ENCODE measurements at regions not wholly inside any gene's neighbourhood (a gene's known extent, or its start where the extent isn't known, plus 50 kb on each side); places are given as distances from the start of the nearest gene placed in this dataset.

DNA sequence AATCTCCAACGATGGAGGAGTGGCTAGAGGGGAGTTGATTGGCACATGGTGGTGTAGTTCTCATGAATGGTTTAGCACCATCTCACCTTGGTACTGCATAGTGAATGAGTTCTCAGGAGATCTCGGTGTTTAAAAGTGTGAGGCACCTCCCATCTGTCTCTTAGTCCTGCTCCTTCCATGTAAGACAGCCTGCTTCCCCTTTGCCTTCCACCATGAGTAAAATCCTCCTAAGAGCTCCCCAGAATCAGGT lies 428.8 kb upstream of the MAF start:
- Histone ChIP-seq H3K36me3 (ENCODE audit: low read depth) (no peaks in the 10 kb centered on the region), H3K4me2 (no peak overlapping the region), H3F3A (ENCODE audit: insufficient read depth, low read depth) (peaks cover 17% of the 10 kb centered on the region; the same call in 1 of the 2 replicates), H2AFZ (no peak overlapping the region), H4K20me1 (ENCODE audit: insufficient read depth) (no peaks in the 10 kb centered on the region), H3K9me3 (ENCODE audit: insufficient read depth, low read depth) (peaks cover 10% of the 10 kb centered on the region), H3K79me2 (ENCODE audit: low read depth) (no peaks in the 10 kb centered on the region), H3K27ac (no peak overlapping the region), H3K27me3 (ENCODE audit: insufficient read depth, low read depth) (no peaks in the 10 kb centered on the region), H3K9me2 (ENCODE audit: insufficient read depth) (no peaks in the 10 kb centered on the region), H3K4me1 (replicated peaks; ENCODE audit: insufficient read depth) (peaks cover 35% of the 10 kb centered on the region), H3K4me3 (no peak overlapping the region)
- ChIA-PET POLR2A (ENCODE audit: unreplicated experiment) (no interaction called here), CTCF (no interaction called here)
- no TSS peak for BruUV-seq (replicated peaks)
- intact Hi-C loops (cut with micrococcal nuclease; ENCODE audit: unreplicated experiment), result loop anchor here (5.0 kb wide), 1 partner anchor 1817 kb away; no protein-coding TSS in a partner anchor
- DNase-seq, result no peak
- no peak for TF ChIP-seq EZH2 (IDR thresholded peaks at IDR 0.05; ENCODE audit: low read depth)

DNA sequence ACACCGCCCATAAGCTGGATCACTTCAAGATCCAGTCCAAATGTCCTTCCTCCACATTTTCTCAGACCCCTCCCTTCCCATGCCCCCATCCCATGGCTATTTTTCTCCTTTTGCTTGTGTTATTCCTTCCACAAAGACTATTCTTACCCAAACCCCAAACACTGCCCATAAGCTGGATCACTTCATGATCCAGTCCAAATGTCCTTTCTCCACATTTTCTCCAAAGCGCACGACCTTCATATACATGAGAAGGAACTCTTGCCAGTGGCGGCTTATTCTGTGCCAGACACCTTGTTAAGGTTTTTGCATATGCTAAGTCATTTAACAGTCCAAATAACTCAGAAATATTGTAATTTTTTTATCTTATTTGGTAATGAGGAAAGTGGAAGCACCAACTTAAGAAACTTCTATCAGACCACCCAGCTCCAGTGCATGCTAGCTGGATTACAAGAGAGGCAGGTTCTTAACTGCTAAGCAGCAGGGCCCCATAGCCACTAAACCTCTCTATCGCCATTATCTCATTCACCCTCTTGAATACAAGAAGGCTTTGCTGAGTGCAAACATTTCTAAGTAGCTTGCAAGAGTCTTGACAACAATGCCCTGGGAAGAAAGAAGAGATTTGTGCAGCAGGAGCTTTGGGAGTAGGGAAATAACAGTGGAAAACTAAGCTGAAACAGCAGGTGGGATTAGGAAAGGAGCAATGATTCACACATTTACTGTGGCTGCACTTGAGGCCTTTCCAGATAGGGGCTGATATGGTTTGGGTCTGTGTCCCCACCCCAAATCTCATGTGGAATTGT lies 428.2 kb upstream of the MAF start:
- intact Hi-C loops (cut with micrococcal nuclease; ENCODE audit: unreplicated experiment), result loop anchor here (5.0 kb wide), 1 partner anchor 1816 kb away; no protein-coding TSS in a partner anchor
- peak overlapping the region; percentile 96; the same call in 1 of the 2 replicates for H3K27ac ChIP-seq

DNA sequence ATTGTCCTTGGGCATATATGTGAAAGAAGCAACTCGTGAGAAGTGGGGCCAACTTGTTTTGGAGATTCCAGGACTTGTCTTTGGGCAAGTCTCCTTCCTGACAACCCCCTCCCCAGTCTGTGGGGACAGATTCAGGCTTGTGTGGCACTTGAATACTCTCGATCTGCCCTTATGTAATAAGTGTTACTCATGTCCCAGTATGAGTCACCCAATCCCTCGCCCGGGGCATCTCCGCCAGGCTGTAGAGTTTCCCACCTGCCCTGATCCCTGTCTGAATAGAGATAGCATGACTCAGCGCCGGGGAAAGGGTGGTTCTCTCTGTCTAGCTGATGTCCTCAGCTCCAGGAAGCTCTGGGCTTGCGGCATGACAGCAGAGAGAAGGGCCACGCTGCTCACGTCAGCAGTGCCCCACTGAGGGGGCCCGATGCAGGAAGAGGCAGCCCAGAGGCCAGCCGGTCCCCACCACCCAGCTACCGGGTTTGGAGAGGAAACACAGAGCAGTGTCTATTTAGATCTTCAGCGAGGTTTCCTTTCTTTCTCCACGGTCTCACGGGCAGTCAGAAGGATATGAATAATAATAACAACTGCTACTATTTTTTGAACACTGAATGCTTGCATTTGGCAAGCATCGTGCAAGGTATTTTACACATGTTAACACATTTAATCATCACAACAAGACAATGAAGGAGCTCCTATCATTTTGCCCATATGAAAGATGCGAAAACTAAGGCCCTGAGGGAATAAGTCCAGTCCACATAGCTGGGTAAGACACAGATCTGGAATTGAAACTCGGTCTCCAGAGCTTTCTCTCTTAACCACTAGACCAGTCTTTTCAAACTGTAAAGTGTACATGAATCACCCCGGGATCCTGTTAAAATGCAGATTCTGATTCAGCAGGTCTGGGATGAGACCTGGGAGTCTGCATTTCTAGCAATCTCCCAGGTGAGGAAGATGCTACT lies 426.7 kb upstream of the MAF start:
- peak overlapping the region; percentile 39; the same call in 1 of the 2 replicates for H3K4me3 ChIP-seq
- intact Hi-C loops (cut with micrococcal nuclease; ENCODE audit: unreplicated experiment), result loop anchor here (1.0 to 5.0 kb wide), 2 partner anchors 8 to 1815 kb away; no protein-coding TSS in a partner anchor
- no peaks in the 10 kb centered on the region for H3K36me3 ChIP-seq (ENCODE audit: low read depth)
- peak overlapping the region; percentile 75 for H3K4me2 ChIP-seq
- H2AFZ ChIP-seq, result peak overlapping the region; percentile 68
- H3K27ac ChIP-seq, result peak overlapping the region; percentile 96
- no peaks in the 10 kb centered on the region for H3K9me2 ChIP-seq (ENCODE audit: insufficient read depth)
- ChIA-PET CTCF (interaction anchor here (0.6 kb wide), 1 partner anchor 172 kb away, joined by 3 read pairs; no protein-coding TSS in a partner anchor), POLR2A (ENCODE audit: unreplicated experiment) (interaction anchor here (0.5 to 0.8 kb wide), 5 partner anchors 8 to 56 kb away, joined by 3 to 8 read pairs (median 3); no protein-coding TSS in a partner anchor)
- no peaks in the 10 kb centered on the region for H3K9me3 ChIP-seq (ENCODE audit: insufficient read depth, low read depth)
- no peaks in the 10 kb centered on the region for H4K20me1 ChIP-seq (ENCODE audit: insufficient read depth)
- no peaks in the 10 kb centered on the region for H3K79me2 ChIP-seq (ENCODE audit: low read depth)
- TSS peak; percentile 93 for BruUV-seq (replicated peaks)
- H3F3A ChIP-seq (ENCODE audit: insufficient read depth, low read depth), result peaks cover 31% of the 10 kb centered on the region; the same call in 1 of the 2 replicates
- peak; percentile 95 to 96 for DNase-seq
- no peaks in the 10 kb centered on the region for H3K27me3 ChIP-seq (ENCODE audit: insufficient read depth, low read depth)
- peaks cover 49% of the 10 kb centered on the region for H3K4me1 ChIP-seq (replicated peaks; ENCODE audit: insufficient read depth)
- TF ChIP-seq, protein P1, sequence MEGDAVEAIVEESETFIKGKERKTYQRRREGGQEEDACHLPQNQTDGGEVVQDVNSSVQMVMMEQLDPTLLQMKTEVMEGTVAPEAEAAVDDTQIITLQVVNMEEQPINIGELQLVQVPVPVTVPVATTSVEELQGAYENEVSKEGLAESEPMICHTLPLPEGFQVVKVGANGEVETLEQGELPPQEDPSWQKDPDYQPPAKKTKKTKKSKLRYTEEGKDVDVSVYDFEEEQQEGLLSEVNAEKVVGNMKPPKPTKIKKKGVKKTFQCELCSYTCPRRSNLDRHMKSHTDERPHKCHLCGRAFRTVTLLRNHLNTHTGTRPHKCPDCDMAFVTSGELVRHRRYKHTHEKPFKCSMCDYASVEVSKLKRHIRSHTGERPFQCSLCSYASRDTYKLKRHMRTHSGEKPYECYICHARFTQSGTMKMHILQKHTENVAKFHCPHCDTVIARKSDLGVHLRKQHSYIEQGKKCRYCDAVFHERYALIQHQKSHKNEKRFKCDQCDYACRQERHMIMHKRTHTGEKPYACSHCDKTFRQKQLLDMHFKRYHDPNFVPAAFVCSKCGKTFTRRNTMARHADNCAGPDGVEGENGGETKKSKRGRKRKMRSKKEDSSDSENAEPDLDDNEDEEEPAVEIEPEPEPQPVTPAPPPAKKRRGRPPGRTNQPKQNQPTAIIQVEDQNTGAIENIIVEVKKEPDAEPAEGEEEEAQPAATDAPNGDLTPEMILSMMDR (conservative IDR thresholded peaks at IDR 0.05), result no peak
- TF ChIP-seq EZH2 (IDR thresholded peaks at IDR 0.05; ENCODE audit: low read depth), result no peak

More for the DNA sequence above, 428.2 kb upstream of the MAF start:
- Histone ChIP-seq H3K9me3 (ENCODE audit: insufficient read depth, low read depth) (peaks cover 5% of the 10 kb centered on the region), H2AFZ (no peak overlapping the region), H3K9me2 (ENCODE audit: insufficient read depth) (no peaks in the 10 kb centered on the region), H3K4me2 (no peak overlapping the region), H3F3A (ENCODE audit: insufficient read depth, low read depth) (peaks cover 20% of the 10 kb centered on the region; the same call in 1 of the 2 replicates), H3K4me3 (no peak overlapping the region), H3K4me1 (replicated peaks; ENCODE audit: insufficient read depth) (peaks cover 40% of the 10 kb centered on the region), H3K27me3 (ENCODE audit: insufficient read depth, low read depth) (no peaks in the 10 kb centered on the region), H3K79me2 (ENCODE audit: low read depth) (no peaks in the 10 kb centered on the region), H4K20me1 (ENCODE audit: insufficient read depth) (no peaks in the 10 kb centered on the region), H3K36me3 (ENCODE audit: low read depth) (no peaks in the 10 kb centered on the region)
- BruUV-seq (replicated peaks), result no TSS peak
- DNase-seq, result no peak
- no peak for TF ChIP-seq EZH2 (IDR thresholded peaks at IDR 0.05; ENCODE audit: low read depth)
- TF ChIP-seq, protein P1 (conservative IDR thresholded peaks at IDR 0.05), result no peak
- POLR2A ChIA-PET (ENCODE audit: unreplicated experiment), result no interaction called here
- CTCF ChIA-PET, result no interaction called here

All from PC-9 (cell line).